ENCODE measurements at regions not wholly inside any gene's neighbourhood (a gene's known extent, or its start where the extent isn't known, plus 50 kb on each side); places are given as distances from the start of the nearest gene placed in this dataset.
A peak's percentile ranks its signal among the peaks of the same experiment; 100 is the strongest.
"Not testable (repeated sequence)": the region's sequence is repeated elsewhere in the genome, so short reads cannot be mapped to it uniquely, and the experiment has no call there.

DNA sequence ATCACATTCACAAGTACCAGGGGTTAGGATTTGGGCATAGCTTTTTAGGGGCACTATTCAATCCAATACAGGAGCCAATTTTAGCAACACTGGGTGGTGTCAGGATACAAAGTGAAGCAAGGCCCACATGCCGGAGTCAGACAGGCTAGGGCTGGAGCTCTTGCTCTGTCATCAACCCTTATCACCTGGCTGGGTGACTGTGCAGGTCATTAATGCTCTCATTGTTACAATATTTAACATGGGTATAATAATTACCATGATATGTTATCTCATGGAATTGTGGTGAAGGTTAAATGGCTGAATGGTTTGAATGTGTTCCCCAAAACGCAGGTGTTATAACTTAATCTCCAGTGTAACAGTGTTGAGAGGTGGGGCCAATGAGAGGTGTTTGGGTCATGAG lies 143.3 kb upstream of the THY1 start:
- Histone ChIP-seq H3K27ac (peak overlapping the region in 3 of 5 donors; percentile 9 to 43 (median 28)), H3K36me3 (no peaks in the 10 kb centered on the region), H3K4me1 (peaks cover 0 to 19% (median 10%) of the 10 kb centered on the region in 4 donors), H3K27me3 (no peaks in the 10 kb centered on the region), H3K9me3 (no peaks in the 10 kb centered on the region), H3K4me3 (no peak overlapping the region)
- whole genome bisulfite sequencing, 5 donors: 27 to 67% (median 50%) methylated on average over 2 of the region's 2 CpGs
- peak in 1 of 3 donors; percentile 48 for TF ChIP-seq POLR2AphosphoS5 (IDR thresholded peaks at IDR 0.05)
- TF ChIP-seq POLR2A (IDR thresholded peaks at IDR 0.05): no peak
- DNase-seq: peak; percentile 50 to 81
- intact Hi-C loops (cut with DNase I; ENCODE audit: low total_unique reads): no loop called here

GRCh38 chr11:119565693-119566092 lies 142.7 kb upstream of the THY1 start:
- H3K27ac ChIP-seq: peak overlapping the region in 1 of 5 donors; percentile 24

DNA sequence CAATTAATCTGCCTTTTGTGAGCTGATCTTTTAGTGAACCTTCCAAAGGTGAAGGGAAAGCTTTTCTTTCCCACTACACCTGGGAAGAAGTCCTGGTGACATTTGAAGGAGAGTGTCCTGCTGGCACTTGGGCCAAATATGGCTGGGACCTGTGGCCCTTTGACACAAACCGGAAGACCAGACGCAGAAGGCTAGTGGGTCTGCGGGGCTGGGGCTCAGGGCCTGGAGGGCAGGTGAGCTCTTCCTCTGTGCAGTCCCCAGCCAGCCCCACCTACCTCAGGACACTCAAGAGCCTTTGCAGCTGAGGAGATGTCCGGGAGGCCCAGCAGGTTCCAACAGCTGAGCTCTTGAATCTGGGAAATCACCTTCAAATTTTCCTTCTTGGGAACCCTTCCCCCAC lies 138.0 kb upstream of the THY1 start:
- 78 to 96% (median 83%) methylated on average over 4 of the region's 4 CpGs for WGBS, 5 donors
- intact Hi-C loops (cut with DNase I; ENCODE audit: low total_unique reads): no loop called here
- no peaks in the 10 kb centered on the region for H3K36me3 ChIP-seq

More at GRCh38 chr11:119565693-119566092, 142.7 kb upstream of the THY1 start:
- H3K27me3 ChIP-seq; H3K9me3 ChIP-seq; DNase-seq; H3K4me3 ChIP-seq; H3K36me3 ChIP-seq; intact Hi-C loops (cut with DNase I; ENCODE audit: low total_unique reads): not testable (repeated sequence)
- peaks cover 0 to 19% (median 10%) of the 10 kb centered on the region in 4 donors for H3K4me1 ChIP-seq

GRCh38 chr11:119560291-119560690 lies 137.3 kb upstream of the THY1 start:
- no peak overlapping the region for H3K27ac ChIP-seq
- no peak for TF ChIP-seq CTCF (IDR thresholded peaks at IDR 0.05)
- TF ChIP-seq EP300 (IDR thresholded peaks at IDR 0.05): no peak
- TF ChIP-seq POLR2AphosphoS5 (IDR thresholded peaks at IDR 0.05): no peak
- no peak for TF ChIP-seq POLR2A (IDR thresholded peaks at IDR 0.05)
- DNase-seq: no peak
- H3K27me3 ChIP-seq: no peaks in the 10 kb centered on the region
- peaks cover 0 to 19% (median 3%) of the 10 kb centered on the region in 4 donors for H3K9me3 ChIP-seq
- intact Hi-C loops (cut with DNase I; ENCODE audit: low total_unique reads): no loop called here
- H3K36me3 ChIP-seq: no peaks in the 10 kb centered on the region
- 80 to 94% (median 90%) methylated on average over 4 to 6 of the region's 6 CpGs for WGBS, 5 donors
- no peak overlapping the region for H3K4me3 ChIP-seq
- no peaks in the 10 kb centered on the region for H3K4me1 ChIP-seq

More for the DNA sequence above, 138.0 kb upstream of the THY1 start:
- no peak for TF ChIP-seq CTCF (IDR thresholded peaks at IDR 0.05)
- TF ChIP-seq POLR2AphosphoS5 (IDR thresholded peaks at IDR 0.05): no peak
- no peak for TF ChIP-seq EP300 (IDR thresholded peaks at IDR 0.05)
- TF ChIP-seq POLR2A (IDR thresholded peaks at IDR 0.05): no peak
- Histone ChIP-seq H3K4me1 (no peaks in the 10 kb centered on the region), H3K27me3 (no peaks in the 10 kb centered on the region), H3K9me3 (peaks cover 0 to 13% (median 0%) of the 10 kb centered on the region in 4 donors), H3K27ac (no peak overlapping the region), H3K4me3 (no peak overlapping the region)
- no peak for DNase-seq

- TF ChIP-seq POLR2AphosphoS5 (IDR thresholded peaks at IDR 0.05) (no peak), POLR2A (IDR thresholded peaks at IDR 0.05) (no peak), EP300 (IDR thresholded peaks at IDR 0.05) (no peak), CTCF (IDR thresholded peaks at IDR 0.05) (no peak)
- no peak for DNase-seq
- Histone ChIP-seq H3K27me3 (no peaks in the 10 kb centered on the region), H3K36me3 (no peaks in the 10 kb centered on the region), H3K27ac (no peak overlapping the region), H3K4me3 (no peak overlapping the region), H3K4me1 (no peaks in the 10 kb centered on the region), H3K9me3 (peaks cover 0 to 26% (median 10%) of the 10 kb centered on the region in 4 donors)
- intact Hi-C loops (cut with DNase I; ENCODE audit: low total_unique reads): loop anchor here (10.0 kb wide), 1 partner anchor 83 kb away; no protein-coding TSS in a partner anchor
Observed at GRCh38 chr11:119552106-119552485, 129.1 kb upstream of the THY1 start.
